Hepatocyte (in vitro differentiated cells): ENCODE measurements at regions not wholly inside any gene's neighbourhood (a gene's known extent, or its start where the extent isn't known, plus 50 kb on each side); places are given as distances from the start of the nearest gene placed in this dataset.
"Not testable (repeated sequence)": the region's sequence is repeated elsewhere in the genome, so short reads cannot be mapped to it uniquely, and the experiment has no call there.

ENCODE experiments used
- EZH2 ChIP-seq: fragments of 200-600 bp; sonication (generic); IDR thresholded peaks from 2 replicates; pipeline ENCODE4 v1.6.1; 2016; ENCODE audit warnings: antibody characterized with exemption, mild to moderate bottlenecking, borderline replicate concordance
- TF ChIP-seq, protein P1 (sequence below): fragments of 200-600 bp; sonication (generic); IDR thresholded peaks from 2 replicates; pipeline ENCODE4 v1.5.1; 2016; ENCODE audit warnings: antibody characterized with exemption, mild to moderate bottlenecking; ENCODE audit not compliant: poor library complexity

GRCh38 chr5:34127818-34128217, 84.8 kb upstream of the C1QTNF3 start:
- TF ChIP-seq, protein P1, sequence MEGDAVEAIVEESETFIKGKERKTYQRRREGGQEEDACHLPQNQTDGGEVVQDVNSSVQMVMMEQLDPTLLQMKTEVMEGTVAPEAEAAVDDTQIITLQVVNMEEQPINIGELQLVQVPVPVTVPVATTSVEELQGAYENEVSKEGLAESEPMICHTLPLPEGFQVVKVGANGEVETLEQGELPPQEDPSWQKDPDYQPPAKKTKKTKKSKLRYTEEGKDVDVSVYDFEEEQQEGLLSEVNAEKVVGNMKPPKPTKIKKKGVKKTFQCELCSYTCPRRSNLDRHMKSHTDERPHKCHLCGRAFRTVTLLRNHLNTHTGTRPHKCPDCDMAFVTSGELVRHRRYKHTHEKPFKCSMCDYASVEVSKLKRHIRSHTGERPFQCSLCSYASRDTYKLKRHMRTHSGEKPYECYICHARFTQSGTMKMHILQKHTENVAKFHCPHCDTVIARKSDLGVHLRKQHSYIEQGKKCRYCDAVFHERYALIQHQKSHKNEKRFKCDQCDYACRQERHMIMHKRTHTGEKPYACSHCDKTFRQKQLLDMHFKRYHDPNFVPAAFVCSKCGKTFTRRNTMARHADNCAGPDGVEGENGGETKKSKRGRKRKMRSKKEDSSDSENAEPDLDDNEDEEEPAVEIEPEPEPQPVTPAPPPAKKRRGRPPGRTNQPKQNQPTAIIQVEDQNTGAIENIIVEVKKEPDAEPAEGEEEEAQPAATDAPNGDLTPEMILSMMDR = not testable (repeated sequence)
- not testable (repeated sequence) for TF ChIP-seq EZH2
